GM19193 (cell line): ENCODE measurements at regions not wholly inside any gene's neighbourhood (a gene's known extent, or its start where the extent isn't known, plus 50 kb on each side); places are given as distances from the start of the nearest gene placed in this dataset.

Experiments
- POLR2A ChIP-seq: IDR thresholded peaks from 4 replicates; pipeline ENCODE4 v1.6.1; 2011; ENCODE audit not compliant: insufficient read depth, insufficient read length; ENCODE audit errors: extremely low read depth

DNA sequence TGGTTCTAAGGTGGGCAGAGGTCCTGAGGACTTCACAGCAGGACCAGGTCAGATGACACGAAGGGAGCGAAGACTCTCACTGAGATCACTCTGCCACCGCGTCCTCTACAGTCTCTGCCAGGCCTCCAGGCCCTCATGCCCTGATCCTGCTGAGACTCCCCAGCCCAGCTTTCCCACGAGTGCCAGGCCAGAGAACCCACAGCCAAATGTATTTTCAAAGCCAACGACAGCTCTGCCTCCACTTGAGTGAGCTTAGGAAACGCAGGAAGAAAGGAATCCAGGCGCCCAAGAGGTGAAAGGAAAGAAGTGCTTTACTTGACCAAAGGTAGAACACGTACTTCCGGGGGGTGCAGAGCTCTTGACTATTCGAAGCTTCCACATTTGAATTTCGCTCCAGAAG is 275.0 kb downstream of the XXYLT1 start:
- no peak for TF ChIP-seq POLR2A

DNA sequence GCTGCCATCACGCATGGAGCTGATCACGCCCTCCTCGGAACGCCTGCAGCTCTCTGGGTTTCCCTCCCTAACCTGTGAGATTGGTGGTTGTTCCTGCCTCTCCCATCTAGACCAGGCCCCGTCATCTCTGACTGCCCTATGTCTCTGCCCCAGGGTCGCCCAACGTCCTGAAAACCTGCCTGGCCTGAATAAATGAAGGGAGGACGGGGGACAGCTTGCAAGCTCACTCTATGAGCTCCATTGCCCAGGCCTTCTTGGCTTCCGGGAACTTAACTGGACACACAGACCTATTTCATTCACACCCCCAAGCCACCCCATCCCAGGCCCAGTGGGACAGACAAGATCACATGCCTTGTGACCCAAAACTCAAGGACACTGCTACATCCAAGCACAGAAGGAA is 274.2 kb downstream of the XXYLT1 start:
- TF ChIP-seq POLR2A, result no peak

DNA sequence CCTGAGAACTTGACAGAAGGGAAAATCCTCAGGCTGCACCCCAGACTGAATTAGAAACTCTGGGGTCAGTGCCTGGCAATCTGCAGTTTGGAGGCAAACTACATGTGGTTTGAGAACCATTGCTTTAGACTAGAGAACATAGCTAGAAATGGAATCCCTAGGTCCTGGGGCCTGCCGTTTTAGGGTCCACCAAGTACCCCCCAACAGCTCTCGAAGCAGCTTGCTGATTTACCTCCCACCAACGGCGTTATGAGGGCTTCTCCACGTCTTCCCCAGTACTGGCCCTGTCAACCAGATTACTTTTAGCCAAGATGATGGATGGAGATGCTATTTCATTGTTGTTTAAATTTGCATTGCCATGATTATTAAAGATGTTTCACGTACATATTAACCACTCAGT is 272.5 kb downstream of the XXYLT1 start:
- TF ChIP-seq POLR2A, result no peak

DNA sequence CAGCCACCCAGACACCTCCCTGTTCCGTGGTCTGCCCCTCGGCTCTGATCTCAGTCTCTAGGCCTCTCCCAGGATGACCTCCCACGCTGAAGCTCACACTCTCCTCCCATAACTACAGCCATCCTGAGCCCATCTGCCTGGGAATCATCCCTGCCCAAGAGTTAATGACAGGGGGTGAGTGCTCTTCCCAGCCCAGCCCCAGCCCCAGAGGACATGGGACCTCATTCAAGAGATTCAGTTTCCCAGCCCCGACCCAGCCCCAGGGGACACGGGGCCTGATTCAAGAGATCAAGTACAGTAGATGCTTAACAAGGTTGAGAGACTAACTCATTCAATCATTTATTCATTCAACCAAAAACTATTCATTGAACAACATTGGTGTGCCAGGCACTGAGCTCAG is 272.0 kb downstream of the XXYLT1 start:
- TF ChIP-seq POLR2A, result no peak

DNA sequence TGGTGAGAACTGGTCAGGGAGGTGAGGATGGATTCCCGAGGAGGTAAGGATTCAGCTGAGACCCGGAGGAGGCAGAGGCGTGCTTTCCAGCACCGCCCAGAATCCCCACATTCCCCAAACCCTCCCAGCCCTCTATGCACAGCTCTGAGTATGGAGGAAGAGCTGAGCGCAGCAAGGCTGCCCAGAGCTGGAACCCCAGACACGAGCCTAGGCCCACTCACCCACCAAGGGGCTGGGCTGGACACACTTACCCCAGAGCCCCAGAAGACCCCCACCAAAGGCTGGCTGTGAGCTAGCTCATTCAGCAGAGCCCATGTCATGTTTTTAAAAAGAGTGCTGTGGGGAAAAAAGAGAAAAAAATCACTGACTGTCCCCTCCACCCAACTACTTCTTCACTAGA is 271.5 kb downstream of the XXYLT1 start:
- no peak for TF ChIP-seq POLR2A

DNA sequence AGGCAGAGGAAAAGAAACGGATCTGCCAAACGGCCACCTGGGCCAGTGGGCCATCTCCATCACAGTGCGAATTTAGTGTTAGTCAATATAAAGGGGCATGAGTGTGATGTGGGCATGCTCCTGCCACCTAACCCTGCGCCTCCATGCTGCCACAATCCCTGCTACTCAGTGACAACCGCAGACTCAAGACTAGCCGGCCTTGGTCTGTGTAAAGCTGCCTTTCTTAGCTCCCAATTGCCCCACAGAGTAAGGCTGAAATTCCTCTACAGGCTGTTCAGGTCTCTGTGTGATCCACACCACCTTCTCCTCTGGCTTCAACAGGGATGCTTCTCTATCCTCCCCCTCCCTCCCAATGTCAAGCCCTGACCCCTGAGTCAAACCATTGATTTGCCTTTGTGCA is 269.7 kb downstream of the XXYLT1 start:
- TF ChIP-seq POLR2A, result no peak

DNA sequence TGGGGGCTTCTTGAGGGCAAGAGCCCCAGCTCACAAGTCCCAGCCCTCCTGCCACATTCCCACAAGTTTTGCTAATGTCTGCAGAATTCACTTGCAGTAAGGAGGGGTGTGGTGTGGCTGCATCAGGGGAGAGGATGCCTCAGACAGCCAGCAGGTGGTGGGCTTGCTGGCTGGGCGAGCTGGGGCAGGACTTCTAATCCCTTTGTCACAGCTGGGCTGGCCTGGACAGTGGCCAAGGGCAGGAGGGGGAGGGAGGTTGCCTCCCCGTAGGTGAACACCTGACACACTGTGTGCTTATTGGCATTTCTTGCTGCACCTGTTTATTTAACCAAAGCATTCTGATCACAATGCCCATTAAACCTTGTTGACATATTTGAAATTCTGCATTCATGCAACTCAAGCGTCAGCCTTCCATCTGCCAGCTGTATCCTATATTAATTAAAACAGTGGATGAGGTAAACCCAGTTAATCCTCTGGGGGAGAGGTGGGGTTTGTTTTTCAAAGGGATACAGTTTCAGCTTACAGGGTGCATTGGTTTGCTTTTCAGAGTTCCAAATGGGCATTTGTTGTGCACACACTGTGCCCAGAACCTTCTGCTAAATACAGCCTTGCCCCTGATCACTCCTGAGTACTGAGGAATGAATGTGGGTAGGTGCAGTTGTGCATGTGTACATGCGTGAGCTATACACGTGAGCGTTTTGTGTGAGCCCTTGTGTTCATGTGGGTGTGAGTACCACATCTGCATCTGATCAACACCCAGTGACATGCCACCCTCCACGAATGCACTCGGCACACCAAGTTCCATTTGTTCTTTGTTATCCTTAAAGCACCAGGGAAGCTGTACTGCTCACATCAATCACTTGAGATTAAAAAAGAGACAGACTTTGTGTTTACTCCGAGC is 268.7 kb downstream of the XXYLT1 start:
- TF ChIP-seq POLR2A, result no peak

DNA sequence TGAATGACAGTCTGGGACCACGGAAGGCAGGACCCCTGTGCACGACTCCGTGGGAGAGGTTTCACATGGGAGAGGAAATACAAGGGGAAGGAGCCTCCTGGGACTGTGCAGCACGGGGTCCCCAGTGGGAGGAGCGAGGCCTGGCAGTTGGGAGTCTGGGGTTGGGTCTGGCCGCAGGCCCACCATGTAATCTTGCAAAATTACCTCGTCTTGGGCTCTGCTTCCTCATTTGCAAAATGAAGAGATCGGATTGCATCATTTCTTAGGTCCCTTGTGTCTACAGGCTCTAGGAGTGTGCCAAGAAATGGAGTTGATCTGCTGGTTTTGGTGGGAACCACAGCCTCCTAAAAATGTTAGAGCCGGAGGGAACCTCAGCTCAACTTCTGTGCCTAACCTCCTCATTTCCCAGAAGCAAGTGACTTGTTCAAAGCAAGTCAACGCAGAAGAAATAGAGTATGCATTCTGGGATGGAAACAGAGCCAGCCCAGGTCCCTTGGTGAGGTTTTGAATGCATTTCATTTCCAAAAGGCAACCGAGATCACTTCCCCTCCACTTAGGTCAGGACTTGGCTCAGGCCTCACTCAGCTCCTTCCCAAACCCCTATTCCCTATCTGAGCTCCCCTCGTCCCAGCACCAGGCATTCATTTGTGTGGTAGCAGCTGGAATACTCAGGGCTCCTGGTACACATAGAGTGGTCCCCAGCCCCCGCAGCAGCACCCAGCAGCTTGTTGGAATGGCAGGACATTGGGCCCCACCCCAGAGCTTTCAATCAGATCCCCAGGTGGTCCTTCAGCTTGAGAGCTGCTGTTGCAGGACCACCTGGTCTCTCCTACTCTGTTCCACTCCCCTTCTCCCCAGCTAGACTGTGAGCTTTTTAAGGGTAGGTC is 267.7 kb downstream of the XXYLT1 start:
- no peak for TF ChIP-seq POLR2A

DNA sequence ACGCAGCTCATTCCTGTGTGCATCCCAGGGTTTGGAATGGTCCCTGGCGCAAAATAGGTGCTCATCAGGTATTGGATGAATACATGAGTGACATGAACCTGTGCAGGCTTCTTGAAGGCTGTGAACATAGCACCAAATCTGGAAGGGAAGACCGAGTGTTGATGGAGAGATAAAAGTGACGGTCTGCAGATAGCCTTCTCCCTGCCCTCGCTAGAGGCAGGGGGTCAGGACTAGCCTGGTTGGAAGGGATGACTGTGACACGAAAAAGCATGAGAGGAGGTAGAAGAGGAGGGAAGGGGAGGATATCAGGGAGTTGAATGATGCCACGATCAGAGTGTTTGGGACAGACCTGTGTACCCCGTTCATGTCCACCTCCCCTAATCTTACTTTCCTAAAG is 267.1 kb downstream of the XXYLT1 start:
- no peak for TF ChIP-seq POLR2A

DNA sequence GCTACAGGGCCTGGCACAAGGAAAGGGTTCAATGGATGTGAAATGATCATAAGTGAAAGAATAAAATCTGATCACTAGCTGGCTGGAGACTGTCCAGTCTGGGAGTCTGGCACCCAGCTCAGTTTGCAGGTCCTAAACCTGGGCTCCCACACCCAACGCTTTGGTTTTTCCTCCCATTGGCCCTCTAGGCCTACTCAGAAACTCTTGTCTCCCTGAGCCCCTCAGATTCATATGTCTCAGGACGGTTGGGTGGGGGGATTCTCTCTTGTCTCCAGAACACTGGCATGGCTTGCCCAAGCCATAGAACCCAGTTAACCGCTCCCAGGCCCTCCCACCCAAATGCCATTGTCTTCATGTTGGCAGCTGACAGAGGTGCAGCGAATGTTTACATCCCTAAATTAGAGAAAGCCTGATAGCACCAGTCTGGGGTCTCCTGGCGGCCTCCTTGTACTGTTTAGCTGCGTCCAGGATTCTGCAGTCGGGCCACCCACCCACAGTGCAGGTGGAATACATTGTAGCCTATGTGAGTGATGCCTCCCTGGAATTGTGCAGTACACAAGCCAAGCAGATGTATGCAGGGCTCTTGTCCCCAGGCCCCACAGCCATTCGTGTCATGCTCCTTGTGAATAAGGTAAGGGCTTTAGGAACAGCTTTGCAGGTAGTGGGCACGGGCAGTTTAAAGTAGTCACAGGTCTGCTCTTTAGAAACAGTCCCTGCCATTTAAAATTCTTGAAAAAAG is 266.3 kb downstream of the XXYLT1 start:
- no peak for TF ChIP-seq POLR2A

DNA sequence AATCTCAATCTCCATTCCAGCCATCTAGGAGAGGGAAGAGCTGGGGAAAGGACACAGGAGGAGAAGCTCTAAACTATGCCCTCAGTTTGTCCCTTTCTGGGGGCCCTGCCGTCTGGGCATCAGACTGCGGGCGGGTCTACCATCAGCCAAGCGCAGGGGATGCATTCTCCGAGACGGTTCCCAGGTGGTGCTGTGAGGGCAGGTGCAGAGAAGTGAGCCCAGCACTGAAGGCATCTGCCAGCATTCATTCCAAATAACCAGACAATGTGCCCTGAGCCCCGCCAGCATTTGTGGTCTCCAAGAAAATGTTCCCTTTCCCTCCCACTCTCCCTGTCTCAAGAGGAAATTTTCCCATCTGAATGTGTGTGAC is 265.7 kb downstream of the XXYLT1 start:
- no peak for TF ChIP-seq POLR2A

DNA sequence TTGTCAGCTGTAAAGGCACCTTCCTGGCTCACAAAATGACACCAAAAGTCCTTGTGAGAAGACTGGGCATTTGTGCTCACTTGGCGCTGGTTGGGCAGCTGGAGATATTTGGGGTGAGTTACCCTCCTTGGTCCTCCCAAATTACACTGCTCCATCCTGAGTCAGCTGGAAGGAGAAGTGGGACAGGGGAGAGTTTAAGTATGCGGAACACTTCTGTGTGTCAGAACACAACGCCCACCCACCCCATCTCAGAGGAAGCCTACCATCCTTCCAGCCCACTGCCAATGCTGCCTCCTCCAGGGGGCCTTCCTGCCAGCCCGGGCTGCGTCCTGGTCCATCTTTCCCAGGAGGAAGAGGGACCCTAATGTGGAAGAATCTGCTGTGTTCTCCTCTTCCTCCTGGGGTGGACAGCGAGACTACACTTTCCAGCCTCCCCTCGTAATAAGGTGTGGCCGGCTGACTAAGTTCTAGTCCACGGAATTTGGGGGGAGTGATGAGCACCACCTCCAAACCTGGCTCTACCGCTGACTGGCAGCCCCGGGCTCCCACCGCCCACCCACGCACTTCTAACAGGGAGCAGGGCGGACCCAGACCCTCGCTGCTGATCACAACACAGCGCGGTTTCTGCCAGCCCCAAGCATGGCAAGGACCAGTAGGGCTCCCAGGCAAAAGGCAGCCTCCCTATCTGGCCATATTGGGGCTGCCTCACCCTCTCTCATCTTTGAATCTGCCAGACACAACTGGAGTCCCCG is 265.0 kb downstream of the XXYLT1 start:
- no peak for TF ChIP-seq POLR2A

DNA sequence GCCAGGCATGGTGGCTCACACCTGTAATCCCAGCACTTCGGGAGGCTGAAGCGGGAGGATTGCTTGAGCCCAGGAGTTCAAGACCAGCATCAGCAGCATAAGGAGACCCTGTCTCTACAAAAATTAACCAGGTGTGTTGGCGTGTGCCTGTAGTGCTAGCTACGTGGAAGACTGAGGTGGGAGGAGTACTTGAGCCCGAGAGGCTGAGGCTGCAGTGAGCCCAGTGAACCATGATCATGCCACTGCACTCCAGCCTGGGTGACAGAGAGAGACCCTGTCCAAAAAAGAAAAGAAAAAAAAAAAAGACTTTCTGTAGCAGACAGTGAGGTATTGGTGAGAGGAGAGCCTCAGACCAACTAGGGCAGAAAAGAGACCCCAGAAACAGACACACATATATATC is 263.8 kb downstream of the XXYLT1 start:
- no peak for TF ChIP-seq POLR2A

DNA sequence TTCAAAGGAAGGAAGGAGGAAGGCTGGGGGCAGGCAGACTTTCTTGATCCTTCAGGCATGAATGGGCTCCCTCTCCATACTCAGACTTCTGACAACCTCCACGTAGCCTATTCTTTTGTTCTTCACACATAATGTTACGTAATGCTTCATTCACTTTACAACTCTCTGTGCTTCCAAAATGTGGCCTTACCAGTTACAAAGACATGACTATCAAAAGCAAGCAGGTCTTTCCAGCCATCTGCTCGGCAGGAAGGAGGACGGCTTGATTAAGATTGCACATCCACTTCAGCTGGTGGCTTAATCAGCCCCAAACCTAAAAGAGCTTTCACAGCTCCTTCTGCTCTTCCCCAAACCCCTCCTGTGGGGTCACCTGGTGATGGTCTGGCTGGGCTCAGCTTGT is 263.2 kb downstream of the XXYLT1 start:
- TF ChIP-seq POLR2A, result no peak
